ENCODE measurements at regions not wholly inside any gene's neighbourhood (a gene's known extent, or its start where the extent isn't known, plus 50 kb on each side); places are given as distances from the start of the nearest gene placed in this dataset.

DNA sequence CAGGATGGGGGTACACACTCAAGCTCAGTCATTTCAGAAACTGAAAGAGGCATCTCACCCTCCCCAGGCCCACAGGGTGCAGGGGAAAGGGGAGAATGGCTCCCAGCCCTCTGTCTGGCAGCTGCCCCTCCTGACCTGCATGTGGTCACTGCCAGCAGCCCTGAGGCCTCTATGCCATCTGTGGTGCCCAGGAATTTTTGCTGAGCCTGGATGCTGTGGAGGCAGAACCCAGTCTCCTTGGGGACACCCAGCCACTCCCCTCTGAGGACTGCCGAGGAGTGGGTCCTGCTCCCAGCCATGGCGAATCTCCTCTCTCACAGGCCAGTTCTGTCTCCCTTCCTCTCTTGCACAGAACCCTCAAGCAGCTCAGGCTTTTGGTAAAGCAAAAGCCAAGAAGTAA is 104.0 kb upstream of the ALDH1B1 start:
- 88% methylated on average over 2 of the region's 2 CpGs for WGBS
- H3K27me3 ChIP-seq (ENCODE audit: control insufficient read depth in 4 of 4, insufficient read depth in 4 of 4, low read length in 3 of 4), result no peaks in the 10 kb centered on the region
- no peak overlapping the region for H3K4me3 ChIP-seq (ENCODE audit: low read depth in 1 of 3, low read length in 3 of 3)
- H3K27ac ChIP-seq (ENCODE audit: low read depth in 1 of 2, low read length in 2 of 2), result no peak overlapping the region
- H3K4me1 ChIP-seq (ENCODE audit: control insufficient read depth in 4 of 4, insufficient read depth in 4 of 4, low read length in 3 of 4), result no peaks in the 10 kb centered on the region
- no peak for TF ChIP-seq FOXA1 (IDR thresholded peaks at IDR 0.05)
- TF ChIP-seq RAD21 (IDR thresholded peaks at IDR 0.05), result no peak
- no peak for TF ChIP-seq JUND (IDR thresholded peaks at IDR 0.05)
- TF ChIP-seq, protein P1, sequence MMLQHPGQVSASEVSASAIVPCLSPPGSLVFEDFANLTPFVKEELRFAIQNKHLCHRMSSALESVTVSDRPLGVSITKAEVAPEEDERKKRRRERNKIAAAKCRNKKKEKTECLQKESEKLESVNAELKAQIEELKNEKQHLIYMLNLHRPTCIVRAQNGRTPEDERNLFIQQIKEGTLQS (IDR thresholded peaks at IDR 0.05), result no peak
- no peak for TF ChIP-seq GABPA (IDR thresholded peaks at IDR 0.05 in 1 of 2, conservative IDR thresholded peaks at IDR 0.05 in 1 of 2)
- TF ChIP-seq EGR1 (IDR thresholded peaks at IDR 0.05; ENCODE audit: low read depth in 2 of 2), result no peak
- TF ChIP-seq, protein P2, sequence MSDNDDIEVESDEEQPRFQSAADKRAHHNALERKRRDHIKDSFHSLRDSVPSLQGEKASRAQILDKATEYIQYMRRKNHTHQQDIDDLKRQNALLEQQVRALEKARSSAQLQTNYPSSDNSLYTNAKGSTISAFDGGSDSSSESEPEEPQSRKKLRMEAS (IDR thresholded peaks at IDR 0.05), result no peak
- TF ChIP-seq RXRA (IDR thresholded peaks at IDR 0.05), result no peak
- TF ChIP-seq, protein P3, sequence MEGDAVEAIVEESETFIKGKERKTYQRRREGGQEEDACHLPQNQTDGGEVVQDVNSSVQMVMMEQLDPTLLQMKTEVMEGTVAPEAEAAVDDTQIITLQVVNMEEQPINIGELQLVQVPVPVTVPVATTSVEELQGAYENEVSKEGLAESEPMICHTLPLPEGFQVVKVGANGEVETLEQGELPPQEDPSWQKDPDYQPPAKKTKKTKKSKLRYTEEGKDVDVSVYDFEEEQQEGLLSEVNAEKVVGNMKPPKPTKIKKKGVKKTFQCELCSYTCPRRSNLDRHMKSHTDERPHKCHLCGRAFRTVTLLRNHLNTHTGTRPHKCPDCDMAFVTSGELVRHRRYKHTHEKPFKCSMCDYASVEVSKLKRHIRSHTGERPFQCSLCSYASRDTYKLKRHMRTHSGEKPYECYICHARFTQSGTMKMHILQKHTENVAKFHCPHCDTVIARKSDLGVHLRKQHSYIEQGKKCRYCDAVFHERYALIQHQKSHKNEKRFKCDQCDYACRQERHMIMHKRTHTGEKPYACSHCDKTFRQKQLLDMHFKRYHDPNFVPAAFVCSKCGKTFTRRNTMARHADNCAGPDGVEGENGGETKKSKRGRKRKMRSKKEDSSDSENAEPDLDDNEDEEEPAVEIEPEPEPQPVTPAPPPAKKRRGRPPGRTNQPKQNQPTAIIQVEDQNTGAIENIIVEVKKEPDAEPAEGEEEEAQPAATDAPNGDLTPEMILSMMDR (IDR thresholded peaks at IDR 0.05; ENCODE audit: low read depth, low read length, missing input control), result no peak
- TF ChIP-seq TAF1 (conservative IDR thresholded peaks at IDR 0.05), result no peak
- TF ChIP-seq REST (IDR thresholded peaks at IDR 0.05), result no peak
- no peak for TF ChIP-seq NR2F2 (IDR thresholded peaks at IDR 0.05)
- TF ChIP-seq HNF4G (IDR thresholded peaks at IDR 0.05), result no peak
- DNase-seq (ENCODE audit: low spot score), result no peak
- no peaks in the 10 kb centered on the region for H3K9me3 ChIP-seq (ENCODE audit: control insufficient read depth in 4 of 4, low read length in 3 of 4)
- H3K9ac ChIP-seq (ENCODE audit: low read depth in 1 of 2, low read length in 2 of 2), result no peak overlapping the region
- no peaks in the 10 kb centered on the region for H3K36me3 ChIP-seq (ENCODE audit: control insufficient read depth in 4 of 4, insufficient read depth in 3 of 4, low read depth in 1 of 4, low read length in 3 of 4)

DNA sequence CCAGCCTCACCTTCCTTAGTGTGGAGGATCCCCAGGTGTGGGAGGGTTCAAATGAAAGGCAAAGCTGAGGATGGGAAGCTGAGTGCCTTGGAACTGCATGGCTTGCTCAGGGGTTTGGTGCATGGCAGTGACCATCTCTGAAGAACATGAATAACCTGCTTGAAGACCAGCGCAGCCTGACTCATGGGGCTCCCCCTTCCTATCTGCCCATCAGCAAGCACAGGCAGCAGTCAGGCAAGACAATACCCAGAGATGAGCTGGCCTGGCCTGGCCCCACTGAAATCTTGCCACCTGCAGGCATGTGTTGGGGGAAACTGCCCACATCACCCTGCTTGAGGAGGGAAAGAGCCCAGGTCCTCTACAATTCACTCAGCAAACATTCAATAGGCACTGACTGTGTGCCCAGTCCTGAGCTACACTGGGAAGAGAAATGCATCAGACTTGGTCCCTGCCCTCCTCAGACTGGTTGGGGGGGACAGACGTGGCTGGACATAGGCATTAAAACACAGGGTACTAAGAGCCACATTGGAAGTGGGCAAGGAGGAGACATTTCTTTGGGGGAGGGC is 105.0 kb upstream of the ALDH1B1 start:
- no peaks in the 10 kb centered on the region for H3K4me1 ChIP-seq (ENCODE audit: control insufficient read depth in 4 of 4, insufficient read depth in 4 of 4, low read length in 3 of 4)
- no peaks in the 10 kb centered on the region for H3K36me3 ChIP-seq (ENCODE audit: control insufficient read depth in 4 of 4, insufficient read depth in 3 of 4, low read depth in 1 of 4, low read length in 3 of 4)
- no peak overlapping the region for H3K4me3 ChIP-seq (ENCODE audit: low read depth in 1 of 3, low read length in 3 of 3)
- no peak for DNase-seq (ENCODE audit: low spot score)
- no peak overlapping the region for H3K9ac ChIP-seq (ENCODE audit: low read depth in 1 of 2, low read length in 2 of 2)
- H3K9me3 ChIP-seq (ENCODE audit: control insufficient read depth in 4 of 4, low read length in 3 of 4), result no peaks in the 10 kb centered on the region
- no peak overlapping the region for H3K27ac ChIP-seq (ENCODE audit: low read depth in 1 of 2, low read length in 2 of 2)
- no peaks in the 10 kb centered on the region for H3K27me3 ChIP-seq (ENCODE audit: control insufficient read depth in 4 of 4, insufficient read depth in 4 of 4, low read length in 3 of 4)
- 90% methylated on average over 2 of the region's 2 CpGs for WGBS
- no peak for TF ChIP-seq YY1 (IDR thresholded peaks at IDR 0.05)
- no peak for TF ChIP-seq HNF4A (conservative IDR thresholded peaks at IDR 0.05)
- no peak for TF ChIP-seq FOXA2 (IDR thresholded peaks at IDR 0.05)

Measured in liver (tissue), 8 donors.